NCI-H345 treated with DMSO at 0.1 percent for 48 hours (cell line): ENCODE measurements at regions not wholly inside any gene's neighbourhood (a gene's known extent, or its start where the extent isn't known, plus 50 kb on each side); places are given as distances from the start of the nearest gene placed in this dataset.
"Not testable (repeated sequence)": the region's sequence is repeated elsewhere in the genome, so short reads cannot be mapped to it uniquely, and the experiment has no call there.

Experiments
- DNase-seq: peaks from one replicate; lab custom pipeline; 2025; ENCODE audit not compliant: unreplicated experiment; lab: John Stamatoyannopoulos, UW

DNA sequence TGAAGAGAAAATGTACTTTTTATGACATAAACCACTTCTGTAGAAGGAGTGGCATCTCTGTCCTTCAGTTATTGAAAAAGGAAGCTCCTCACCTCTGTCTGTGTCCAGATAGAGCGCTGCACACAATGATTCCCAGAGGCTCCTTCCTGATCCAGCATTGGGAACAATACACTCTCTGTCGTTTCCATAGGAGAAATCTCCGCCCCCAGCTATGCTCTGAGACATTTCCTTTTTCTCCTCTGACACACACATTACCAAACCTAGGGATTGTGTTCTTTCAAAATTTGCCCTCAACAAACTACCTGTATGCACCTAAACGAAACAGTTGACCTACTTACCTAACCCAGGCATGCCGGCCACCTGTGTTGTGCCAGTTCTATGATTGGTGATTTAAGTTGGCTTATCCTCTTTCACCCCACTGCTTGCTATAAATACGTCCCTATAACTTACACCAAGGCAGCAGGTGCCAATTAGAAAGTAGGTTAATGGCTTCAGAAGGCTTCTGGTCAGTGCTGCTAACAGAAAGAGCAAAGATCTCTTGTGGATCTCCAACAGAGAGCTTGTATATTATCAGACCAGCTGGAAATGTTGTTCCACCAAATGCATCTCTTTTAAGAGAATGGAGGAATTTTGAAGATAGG, 140.1 kb upstream of the JCAD start:
- DNase-seq: no peak

DNA sequence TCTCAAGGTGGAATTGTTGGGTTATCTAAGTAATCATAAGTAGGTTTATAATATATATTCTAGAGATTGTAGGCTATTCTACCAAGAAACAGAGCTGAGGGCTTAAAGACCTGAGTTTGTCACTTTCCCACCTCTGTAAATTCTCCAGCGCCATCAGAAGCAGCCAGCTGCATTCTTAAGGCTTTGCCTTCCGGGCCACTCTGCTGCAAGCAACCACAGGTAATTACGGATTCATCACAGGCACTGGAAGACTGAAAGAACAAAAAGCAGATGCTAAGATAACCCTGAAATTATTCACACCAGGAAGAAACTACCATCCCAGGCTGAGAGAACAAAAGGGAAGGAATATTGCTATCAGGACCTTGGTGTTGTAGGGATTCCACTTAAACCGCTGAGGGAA, 137.8 kb upstream of the JCAD start:
- no peak for DNase-seq

DNA sequence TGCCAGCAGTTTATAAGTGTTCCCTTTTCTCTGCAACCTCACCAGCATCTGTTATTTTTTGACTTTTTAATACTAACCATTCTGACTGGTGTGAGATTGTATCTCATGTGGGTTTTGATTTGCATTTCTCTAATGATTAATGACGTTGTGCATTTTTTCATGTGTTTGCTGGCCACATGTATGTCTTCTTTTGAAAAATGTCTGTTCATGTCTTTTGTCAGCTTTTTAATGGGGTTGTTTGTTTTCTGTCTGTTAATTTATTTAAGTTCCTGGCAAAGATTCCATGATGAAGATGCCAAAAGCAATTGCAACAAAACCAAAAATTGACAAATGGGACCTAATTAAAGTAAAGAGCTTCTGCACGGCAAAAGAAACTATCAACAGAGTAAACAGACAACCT, 137.2 kb upstream of the JCAD start:
- DNase-seq: not testable (repeated sequence)

DNA sequence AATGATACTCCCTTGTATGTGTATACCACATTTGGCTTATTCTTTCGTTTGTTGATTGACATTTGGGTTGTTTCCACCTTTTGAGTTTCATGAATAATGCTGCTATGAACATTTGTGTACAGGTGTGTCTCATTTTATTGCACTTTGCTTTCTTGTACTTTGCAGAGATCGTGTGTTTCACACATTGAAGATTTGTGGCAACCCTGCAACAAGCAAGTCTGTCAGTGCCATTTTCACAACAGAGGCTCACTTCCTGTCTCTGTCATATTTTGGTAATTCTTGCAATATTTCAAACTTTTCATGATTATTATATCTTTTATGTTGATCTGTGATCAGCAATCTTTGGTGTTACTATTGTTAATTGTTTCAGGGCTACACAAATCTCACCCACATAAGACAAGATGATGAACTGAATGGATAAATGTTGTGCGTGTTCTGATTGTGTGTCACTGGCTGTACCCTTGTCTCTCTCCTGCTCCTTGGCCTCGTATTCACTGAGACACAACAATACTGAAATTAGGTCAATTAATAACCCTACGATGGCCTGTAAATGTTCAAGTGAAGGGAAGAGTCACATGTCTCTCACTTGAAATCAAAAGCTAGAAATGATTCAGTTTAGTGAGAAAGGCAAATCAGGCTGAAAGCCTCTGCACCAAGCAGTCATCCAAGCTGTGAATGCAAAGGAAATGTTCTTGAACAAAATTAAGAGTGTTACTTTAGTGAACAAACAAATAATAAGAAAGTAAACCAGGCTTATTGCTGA, 133.6 kb upstream of the JCAD start:
- no peak for DNase-seq

DNA sequence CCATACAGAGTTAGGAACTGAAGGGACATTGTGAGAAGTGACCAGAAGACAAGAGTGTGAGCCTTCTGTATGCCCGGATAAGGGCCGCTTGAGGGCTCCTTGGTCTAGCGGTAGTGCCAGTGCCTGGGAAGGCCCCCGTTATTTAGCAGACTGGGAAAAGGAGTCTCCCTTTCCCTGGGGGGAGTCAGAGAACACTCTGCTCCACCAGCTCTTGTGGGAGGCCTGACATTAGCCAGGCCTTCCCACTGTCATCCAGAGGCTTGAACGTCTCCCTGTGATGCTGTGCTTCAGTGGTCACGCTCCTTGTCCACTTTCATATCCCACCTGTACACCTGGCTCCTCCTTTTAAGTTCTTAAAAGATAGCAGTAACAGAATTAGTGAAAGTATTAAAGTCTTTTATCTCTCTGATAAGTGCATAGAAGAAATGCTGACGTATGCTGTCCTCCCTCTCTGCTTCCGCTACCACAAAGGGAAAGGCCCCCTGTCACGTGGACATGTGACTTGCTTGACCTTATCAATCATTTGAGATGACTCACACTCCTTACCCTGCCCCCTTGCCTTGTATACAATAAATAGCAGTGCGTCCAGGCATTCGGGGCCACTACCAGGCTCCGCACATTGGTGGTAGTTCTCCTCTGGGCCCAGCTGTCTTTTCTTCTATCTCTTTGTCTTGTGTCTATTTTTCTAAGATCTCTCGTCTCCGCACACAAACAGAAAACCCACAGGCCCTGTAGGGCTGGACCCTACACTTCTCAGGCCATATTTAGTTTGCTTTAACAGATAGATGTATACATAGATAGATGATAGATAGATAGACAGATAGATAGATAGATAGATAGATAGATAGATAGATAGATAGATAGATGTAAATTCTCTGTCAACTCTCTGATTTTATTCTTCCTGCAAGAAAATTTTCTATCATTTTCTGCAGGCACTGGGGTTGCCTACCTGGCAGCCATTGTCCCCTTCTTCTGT, 131.5 kb upstream of the JCAD start:
- no peak for DNase-seq

DNA sequence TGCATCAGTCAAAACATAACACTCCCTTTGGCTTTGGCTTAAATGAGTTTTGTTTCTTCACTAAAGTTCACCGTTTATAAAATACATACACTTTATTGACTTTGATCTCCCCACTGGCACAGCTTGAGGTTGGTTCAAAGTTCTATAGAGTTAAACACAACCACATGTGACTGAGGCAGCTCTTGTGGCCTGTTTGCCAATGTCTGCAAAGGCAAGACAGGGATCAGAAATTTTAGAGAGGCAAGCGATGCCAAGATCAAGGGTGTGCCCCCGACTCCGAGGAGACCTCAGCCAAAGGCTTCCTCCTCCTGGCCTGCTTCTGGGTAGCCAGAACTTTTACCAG, 129.8 kb upstream of the JCAD start:
- DNase-seq: no peak

DNA sequence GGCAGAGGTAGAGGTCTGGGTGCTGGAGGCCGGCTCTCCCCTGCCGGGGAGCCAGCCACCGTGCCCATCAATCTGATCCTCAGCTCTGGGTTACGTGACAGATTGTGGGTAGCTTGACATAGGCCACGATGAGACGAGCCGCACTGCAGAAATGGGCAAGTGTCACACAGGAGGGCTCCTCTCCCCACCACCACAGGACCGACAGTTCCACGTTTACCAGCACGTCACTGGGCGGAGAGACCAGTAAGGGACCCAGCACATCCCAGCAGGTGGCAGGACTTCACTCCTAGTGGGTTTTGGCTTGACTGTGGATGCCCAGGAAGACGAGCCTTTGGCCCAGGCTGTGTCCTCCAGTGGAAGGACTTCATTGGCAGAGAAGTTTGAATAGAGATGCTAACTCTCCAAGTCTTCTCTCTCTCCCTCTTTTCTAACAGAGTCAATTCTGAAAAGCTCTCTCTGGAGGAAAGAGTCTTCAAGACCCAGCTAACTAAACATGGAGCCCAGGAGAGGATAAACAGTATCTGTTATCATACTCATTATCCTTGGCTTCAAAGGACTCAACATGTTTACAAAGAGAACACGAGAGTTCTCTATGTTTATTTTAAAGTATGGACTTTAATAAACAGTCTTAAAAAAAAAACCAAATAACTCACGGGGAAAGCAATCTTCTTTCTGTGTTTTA, 129.3 kb upstream of the JCAD start:
- DNase-seq: no peak

DNA sequence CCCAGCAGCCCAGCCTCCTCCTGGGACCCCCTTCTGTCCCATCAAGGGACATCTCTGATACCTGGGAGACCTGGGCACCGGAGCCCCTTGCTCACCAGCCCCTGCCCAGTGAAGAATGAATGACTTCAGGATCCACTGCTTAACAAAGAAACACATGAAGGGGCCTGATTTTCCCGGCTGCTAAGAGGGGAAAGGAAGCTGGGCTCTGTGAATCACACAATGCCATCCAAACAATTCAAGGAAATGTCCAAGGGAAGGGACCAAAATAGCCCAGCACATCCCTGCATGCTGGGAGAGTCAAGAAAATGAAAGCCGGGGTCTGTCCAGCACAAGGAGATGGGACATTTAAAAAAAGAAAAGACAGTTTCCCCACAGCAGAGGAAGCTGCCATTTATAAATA, 128.7 kb upstream of the JCAD start:
- DNase-seq: no peak

DNA sequence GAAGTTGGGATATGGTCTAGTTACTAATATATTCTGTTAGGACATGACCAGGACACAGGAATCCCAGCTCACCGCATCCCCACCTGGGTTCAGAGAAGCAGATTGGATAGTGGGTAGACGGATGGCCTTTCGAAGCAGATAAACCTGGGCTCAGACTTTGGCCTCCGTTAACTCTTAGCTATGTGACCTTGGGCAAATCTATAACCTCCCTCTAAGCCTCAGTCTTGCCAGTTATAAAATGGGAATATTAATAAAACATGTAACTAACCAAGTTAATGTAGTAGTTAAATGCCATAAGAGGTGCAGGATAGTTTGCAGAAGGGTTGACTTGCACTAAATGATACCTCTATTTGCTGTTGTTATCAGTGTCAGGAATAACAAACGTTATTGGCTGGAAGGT, 127.6 kb upstream of the JCAD start:
- DNase-seq: no peak

DNA sequence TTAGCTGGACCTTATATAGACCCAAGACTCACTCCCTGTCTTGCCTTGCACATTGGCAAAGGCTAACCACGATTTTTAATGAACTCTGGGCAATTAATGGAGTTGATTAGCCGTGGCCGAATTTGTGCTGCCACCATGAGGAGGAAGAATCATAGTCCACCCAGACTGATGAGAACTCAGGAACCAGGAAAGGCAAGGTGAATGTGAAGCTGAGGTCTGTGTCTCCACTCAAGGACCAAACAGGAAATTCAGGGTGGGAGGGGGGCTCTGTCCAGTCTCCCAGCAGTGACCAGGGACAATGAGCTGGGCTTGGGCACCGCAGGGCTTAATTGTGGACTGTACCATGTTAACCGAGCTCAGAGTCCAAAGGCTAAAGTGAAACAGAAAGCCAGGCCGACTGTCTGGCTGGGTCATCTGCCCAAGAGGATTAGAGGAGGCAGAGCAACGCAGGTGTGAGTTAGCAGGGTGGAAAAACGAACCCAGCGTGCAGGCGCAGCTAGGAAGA, 127.0 kb upstream of the JCAD start:
- DNase-seq: no peak

DNA sequence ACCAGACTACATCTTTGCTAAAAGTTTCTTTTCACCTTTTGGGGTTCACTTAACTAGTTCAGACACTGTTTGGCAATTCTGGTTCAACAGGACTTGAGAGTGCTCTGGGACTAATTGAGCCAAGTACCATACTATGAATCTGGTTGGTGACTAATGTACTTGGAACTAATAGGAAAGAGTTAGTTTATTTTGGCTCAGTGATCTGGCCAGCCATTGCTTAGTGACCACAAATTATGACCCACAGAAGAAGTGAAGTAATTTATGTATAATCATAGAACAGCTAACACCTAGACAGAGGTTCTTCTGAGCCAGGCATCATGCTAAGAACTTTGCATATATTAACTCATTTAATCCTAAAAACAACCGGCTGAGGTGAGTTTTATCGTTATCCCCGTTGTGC, 126.5 kb upstream of the JCAD start:
- no peak for DNase-seq

DNA sequence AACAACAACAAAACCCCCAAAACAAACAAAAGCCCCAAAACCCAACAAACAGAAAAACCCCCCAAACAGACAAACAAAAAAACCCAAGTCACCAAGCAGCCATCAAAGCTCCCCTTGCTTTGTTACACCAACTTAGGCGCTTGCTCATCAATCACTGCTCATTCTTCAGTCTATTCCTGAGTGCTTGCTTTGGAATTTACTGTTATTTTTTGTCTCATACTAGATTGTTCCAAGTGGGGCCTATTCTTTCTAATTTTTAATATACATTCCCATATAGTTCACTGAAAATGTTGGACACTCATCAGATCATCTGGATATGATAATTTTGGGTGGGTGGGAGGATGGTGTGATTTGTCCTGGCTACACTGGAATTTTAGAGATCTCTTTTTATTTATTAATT, 126.0 kb upstream of the JCAD start:
- DNase-seq: no peak

DNA sequence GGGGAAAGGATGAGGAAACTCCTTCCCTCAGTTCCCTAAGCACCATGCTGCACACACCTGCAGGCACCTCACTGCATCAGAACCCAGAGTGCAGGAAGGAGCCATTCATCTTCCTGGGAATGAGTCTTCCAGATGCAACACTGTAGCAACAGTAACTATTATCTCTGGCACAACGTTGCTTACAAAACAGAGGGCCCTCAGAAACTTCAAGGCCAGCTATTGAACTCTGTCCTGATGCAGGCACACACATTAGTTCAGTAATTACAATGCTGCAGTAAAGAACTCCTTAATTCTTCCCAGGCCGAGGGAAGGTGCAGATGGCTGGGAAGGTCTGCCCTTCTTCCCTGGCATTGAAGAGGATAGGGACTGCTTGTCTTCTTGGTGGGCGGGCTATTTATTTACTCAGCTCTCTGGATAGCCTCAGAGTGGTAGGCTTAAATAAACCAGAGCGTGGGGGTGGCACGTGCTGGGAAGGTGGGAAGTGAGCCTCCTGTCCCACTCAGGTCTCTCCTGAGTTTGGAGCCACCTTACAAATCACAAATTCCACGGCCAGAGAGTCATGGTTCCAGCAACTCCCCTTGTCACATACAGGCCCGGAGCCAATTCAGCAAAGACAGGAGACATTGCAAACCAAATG, 125.1 kb upstream of the JCAD start:
- DNase-seq: no peak

DNA sequence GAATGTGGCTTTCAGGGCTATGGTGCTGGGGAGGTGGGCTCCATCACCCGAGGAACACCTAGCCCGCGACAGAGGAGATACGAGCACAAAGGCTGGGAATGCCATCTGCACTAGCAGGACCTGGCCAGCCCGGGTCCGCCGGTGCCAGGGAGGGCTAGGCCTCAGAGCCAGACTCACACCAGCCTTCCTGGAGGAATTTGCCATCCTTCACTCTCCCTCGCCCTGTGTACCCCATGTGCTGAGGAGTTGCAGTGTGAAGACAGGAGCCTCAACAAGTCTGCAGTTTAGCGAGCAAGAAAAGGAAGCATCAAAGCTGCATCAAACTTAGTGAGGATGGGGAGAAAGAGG, 123.6 kb upstream of the JCAD start:
- no peak for DNase-seq

DNA sequence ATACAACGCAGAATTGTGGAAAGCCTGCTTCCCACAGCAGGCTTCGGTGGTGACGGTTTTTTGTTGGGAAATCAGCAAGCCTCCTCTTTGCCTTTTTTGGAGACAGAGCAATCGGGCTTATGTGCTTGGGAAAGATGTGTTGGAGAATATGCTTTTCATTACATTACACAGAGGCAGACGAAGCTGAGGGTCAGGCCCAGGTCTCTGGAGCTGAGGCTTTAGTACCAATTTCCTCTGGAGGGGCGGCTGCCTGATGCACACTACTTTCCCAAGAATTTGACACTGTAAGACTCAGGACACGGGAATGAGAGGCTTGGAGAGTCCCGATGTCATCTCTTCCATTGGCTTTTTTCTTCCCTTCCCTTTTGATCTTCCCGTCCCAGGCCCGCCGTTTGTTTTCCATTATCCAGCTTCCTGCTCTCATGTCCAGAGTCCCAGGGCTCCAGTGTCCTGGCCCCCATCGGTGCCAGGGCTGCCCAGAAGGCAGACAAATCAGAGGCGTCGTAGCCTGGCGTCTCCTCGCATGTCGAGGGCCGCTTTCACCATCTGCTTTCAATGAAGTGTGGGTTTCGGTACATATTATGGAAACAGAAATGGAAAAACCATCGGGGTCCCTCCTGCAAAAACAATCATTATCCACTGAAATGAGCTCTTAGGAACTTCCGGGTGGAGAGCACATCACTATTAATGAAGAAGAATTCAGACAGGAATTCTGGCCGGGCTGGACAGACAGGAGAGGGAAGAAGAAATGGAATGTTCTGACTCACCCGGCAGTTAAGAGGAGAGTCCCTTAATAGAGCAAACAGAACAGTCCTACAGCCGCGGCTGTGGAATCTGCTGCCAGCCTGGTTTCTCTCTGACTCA, 123.0 kb upstream of the JCAD start:
- DNase-seq: no peak

DNA sequence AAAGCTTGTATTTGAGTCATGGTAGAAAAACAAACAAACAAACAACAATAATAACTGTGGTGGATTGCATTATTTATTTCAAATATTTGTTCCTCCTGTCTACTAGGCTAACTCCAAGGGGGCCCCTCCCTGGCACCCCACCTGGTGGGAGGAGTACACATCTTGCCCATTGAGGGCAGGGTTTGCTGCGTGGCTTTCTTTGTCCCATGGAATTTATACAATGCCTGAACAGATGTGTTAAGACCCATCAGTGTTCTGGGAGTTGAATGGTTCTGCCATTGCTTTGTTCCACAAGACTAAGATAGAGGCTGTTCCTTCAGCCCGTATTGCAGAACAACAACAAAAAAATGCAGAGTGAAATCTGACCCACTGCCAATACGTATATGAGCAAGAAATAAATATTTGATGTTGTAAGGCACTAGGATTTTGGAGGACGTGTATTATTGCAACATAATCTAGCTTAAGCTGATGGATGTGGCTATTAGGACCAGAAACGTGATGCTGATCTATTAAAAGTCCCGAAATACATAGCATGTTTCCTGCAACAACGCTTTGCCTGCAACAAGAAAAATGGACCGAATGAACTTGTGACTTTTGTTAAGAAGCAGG, 119.1 kb upstream of the JCAD start:
- DNase-seq: no peak

DNA sequence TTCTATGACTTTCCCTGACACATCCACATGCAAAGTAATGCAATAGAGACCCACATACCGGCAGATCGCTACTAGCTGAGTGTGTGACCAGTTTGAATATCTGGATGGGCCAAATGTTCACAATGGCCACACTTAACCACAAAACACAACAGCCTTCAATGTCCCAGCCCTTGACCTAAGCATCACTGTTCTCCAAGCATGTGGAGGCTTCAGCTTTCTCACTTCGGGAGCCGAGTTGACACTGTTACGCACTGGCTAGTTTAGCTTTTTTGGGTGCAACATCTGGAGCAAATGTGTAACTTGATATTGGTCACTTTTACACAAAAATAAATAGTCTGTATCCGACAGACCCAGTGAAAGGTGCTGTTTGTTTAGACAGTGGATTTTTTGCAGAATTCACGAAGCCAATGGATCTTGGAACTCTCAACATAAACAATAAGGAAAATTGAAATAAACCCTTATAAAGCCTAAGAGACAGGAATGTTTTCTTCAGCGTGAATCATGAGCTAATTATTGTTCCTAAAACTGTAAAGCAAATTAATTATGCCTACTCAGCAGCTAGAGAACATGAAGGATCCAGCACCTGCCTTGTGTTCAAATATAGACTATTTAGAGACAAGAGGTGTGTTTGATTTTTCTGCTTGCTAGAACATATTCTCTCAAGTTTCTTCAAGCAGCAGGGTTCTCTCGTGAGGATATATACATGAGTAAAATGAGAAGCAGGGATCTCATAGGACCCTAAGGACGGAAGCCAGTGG, 117.6 kb upstream of the JCAD start:
- no peak for DNase-seq

DNA sequence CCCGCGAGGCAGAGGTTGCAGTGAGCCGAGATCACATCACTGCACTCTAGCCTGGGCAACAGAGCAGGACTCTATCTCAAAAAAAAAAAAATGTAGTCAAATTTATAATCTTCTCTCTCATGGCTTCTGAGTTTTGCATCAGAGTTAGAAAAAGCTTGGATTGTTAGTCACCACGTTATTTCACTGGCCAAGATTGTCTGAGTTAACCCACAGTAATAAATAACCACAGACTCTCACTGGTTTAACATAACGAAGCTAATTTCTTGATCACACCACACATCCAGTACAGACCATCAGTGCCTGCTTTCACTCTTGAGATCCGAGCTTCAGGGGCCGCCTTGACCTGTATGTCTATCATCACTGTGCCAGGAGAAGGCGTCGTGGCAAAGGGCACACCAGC, 116.8 kb upstream of the JCAD start:
- DNase-seq: no peak

DNA sequence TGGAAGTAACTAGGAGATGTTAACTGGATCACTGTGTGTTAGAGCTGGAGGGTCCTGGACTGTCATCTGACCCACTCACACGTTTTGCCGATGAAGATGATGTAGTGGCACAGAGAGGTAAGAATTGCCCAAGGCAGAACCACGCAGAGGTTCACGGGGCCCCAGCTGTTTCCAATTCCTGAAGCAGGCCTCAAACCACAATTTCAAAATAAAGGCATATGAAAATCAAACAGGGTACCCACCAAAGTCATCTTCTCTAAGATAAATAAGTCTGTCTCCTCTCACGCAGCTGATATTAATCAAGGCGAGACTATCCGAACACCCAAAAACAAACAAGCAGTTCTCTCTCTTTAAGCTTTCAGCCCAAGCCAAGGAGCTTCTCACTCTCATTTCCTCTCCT, 113.3 kb upstream of the JCAD start:
- no peak for DNase-seq
